ENCODE measurements at regions not wholly inside any gene's neighbourhood (a gene's known extent, or its start where the extent isn't known, plus 50 kb on each side); places are given as distances from the start of the nearest gene placed in this dataset.
"Not testable (repeated sequence)": the region's sequence is repeated elsewhere in the genome, so short reads cannot be mapped to it uniquely, and the experiment has no call there.

DNA sequence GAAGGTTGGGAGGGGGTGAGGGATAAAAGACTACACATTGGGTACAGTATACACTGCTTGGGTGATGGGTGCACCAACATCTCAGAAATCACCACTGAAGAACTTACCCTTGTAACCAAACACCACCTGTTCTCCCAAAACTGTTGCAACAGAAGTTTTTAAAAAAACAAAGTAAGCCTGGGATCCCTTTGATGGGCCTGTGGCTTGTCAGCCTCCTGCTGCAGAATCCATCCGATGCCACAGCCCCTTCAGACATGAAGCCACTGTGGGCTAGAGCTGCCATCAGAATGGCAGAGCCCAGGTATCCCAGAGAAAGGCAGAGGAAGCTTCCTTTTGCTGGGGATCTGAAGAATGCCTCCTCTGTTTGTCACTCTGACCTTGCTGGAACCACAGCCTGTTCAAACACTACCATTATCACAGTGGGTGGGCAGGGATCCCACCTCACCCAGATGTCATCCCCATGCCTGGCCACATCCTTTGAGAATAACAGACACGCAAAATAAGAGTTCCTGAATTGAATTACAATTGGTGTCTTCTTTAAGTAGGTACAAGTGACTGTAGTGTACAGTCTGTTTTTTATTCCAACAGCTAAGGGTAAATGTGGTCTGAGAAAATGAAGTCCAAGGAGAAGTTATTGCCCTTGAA, 78.1 kb upstream of the DIRAS2 start:
- intact Hi-C loops (cut with DNase I; ENCODE audit: low total_unique reads), result no loop called here
- no peak for TF ChIP-seq POLR2A (IDR thresholded peaks at IDR 0.05)
- TF ChIP-seq, protein P1, sequence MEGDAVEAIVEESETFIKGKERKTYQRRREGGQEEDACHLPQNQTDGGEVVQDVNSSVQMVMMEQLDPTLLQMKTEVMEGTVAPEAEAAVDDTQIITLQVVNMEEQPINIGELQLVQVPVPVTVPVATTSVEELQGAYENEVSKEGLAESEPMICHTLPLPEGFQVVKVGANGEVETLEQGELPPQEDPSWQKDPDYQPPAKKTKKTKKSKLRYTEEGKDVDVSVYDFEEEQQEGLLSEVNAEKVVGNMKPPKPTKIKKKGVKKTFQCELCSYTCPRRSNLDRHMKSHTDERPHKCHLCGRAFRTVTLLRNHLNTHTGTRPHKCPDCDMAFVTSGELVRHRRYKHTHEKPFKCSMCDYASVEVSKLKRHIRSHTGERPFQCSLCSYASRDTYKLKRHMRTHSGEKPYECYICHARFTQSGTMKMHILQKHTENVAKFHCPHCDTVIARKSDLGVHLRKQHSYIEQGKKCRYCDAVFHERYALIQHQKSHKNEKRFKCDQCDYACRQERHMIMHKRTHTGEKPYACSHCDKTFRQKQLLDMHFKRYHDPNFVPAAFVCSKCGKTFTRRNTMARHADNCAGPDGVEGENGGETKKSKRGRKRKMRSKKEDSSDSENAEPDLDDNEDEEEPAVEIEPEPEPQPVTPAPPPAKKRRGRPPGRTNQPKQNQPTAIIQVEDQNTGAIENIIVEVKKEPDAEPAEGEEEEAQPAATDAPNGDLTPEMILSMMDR (IDR thresholded peaks at IDR 0.05), result no peak
- no peak for DNase-seq
- no peaks in the 10 kb centered on the region for H3K27me3 ChIP-seq
- no peak overlapping the region for H3K27ac ChIP-seq
- no peaks in the 10 kb centered on the region for H3K9me3 ChIP-seq
- 70 to 87% methylated on average over 2 of the region's 2 CpGs for WGBS, 2 donors
- no peaks in the 10 kb centered on the region for H3K4me1 ChIP-seq
- H3K36me3 ChIP-seq (ENCODE audit: low read depth, missing control alignments), result no peaks in the 10 kb centered on the region
- no peak overlapping the region for H3K4me3 ChIP-seq

DNA sequence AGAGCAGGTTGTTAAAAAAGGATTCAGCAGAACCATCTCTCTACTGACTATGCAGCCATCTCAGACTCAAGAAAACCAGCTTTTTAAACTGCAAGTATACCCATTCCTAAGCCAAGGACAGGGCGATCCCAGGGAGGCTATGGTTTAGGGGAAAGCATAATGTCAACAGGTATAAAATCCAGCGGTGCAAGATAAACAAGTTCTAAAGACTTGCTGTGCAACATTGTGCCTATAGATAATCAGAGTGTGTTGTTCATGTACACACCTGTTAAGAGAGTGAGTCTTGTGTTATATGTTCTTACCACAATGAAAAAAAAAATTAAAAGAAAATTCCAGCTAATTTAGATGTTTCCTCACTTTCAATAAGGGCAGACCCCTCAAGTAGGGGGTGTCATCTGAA, 63.6 kb upstream of the DIRAS2 start:
- no peaks in the 10 kb centered on the region for H3K9me3 ChIP-seq
- H3K4me1 ChIP-seq, result no peaks in the 10 kb centered on the region
- no peak overlapping the region for H3K4me3 ChIP-seq
- intact Hi-C loops (cut with DNase I; ENCODE audit: low total_unique reads), result no loop called here
- no peak for DNase-seq
- no peaks in the 10 kb centered on the region for H3K27me3 ChIP-seq
- WGBS, 2 donors, result 92 to 98% methylated on average over 2 of the region's 2 CpGs
- TF ChIP-seq POLR2A (IDR thresholded peaks at IDR 0.05), result no peak
- TF ChIP-seq, protein P1 (IDR thresholded peaks at IDR 0.05), result no peak
- H3K36me3 ChIP-seq (ENCODE audit: low read depth, missing control alignments), result no peaks in the 10 kb centered on the region
- H3K27ac ChIP-seq, result no peak overlapping the region

DNA sequence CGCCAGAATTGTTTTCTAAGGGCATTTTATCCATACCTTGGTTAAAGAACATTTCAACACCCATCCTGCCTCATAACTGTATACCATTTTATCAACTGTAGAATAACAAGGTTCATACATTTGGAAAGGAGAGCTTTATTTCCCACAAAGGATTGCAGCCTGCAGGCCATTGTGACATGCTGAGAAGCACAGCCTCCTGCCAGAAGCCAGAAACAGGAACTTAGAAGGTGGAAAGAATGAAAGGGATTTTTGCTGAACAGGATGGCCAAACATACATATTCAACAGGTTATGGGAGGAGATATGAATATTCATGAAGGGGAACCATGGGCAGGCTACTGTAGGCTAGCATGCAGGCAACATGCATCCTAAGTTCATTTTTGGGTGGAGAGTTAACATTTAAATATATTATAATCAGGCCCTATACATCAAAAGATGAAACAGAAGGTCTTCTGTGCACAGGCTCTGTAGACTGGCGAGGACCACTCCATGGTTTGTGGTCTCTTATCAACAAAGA, 59.9 kb upstream of the DIRAS2 start:
- DNase-seq, result no peak
- TF ChIP-seq POLR2A (IDR thresholded peaks at IDR 0.05), result no peak
- TF ChIP-seq, protein P1 (IDR thresholded peaks at IDR 0.05), result no peak
- no peaks in the 10 kb centered on the region for H3K9me3 ChIP-seq
- no peaks in the 10 kb centered on the region for H3K4me1 ChIP-seq
- 82 to 90% methylated on average over 2 of the region's 2 CpGs for WGBS, 2 donors
- no peak overlapping the region for H3K4me3 ChIP-seq
- H3K36me3 ChIP-seq (ENCODE audit: low read depth, missing control alignments), result no peaks in the 10 kb centered on the region
- intact Hi-C loops (cut with DNase I; ENCODE audit: low total_unique reads), result no loop called here
- H3K27me3 ChIP-seq, result no peaks in the 10 kb centered on the region
- H3K27ac ChIP-seq, result no peak overlapping the region

DNA sequence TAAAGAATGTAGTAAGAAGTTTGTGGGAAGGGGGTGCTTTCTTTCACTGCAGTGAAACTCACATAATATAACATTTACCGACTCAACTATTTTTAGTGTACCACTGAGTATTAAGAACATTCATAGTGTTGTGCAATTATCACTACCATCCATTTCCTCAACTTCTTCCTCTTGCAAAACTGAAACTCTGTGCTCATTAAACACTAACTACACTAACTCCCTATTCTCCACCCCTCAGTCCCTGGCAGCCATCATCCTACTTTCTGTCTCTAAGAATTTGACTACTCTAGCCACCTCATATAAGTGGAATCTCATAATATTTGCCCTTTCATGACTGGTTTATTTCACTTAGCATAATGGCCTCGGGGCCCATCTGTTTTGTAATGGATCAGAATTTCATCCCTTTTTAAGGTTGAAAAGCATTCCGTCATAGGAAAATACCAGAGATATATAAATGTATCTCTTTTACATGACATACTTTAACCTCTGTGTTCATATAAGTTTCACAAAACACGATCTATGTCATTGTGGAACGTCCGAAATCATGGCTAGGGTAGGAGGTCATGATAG, 56.3 kb upstream of the DIRAS2 start:
- no peaks in the 10 kb centered on the region for H3K4me1 ChIP-seq
- H3K36me3 ChIP-seq (ENCODE audit: low read depth, missing control alignments), result no peaks in the 10 kb centered on the region
- intact Hi-C loops (cut with DNase I; ENCODE audit: low total_unique reads), result no loop called here
- H3K4me3 ChIP-seq, result no peak overlapping the region
- DNase-seq, result no peak
- H3K9me3 ChIP-seq, result no peaks in the 10 kb centered on the region
- TF ChIP-seq, protein P1 (IDR thresholded peaks at IDR 0.05), result no peak
- TF ChIP-seq POLR2A (IDR thresholded peaks at IDR 0.05), result no peak
- no peaks in the 10 kb centered on the region for H3K27me3 ChIP-seq
- no peak overlapping the region for H3K27ac ChIP-seq
- 82 to 85% methylated on average over 6 of the region's 6 CpGs for WGBS, 2 donors

DNA sequence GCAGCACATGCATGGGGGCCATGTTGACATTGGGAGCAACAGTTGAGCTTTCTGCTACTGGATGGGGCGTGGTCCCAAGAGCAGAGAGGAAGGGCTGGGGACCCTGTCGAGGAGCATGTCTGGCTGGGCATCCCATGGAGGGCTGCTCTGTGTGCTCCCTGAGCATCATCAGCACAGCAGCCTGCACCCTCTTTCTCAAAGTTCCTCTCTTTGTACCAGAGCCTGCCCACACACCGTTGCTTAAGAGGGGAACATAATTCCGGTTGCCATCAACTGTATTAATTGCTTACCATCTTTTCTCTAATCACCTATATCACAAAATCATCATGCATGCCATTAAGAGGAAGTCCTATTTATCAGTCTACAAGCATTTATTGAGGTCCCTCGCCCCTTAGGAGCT, 55.2 kb upstream of the DIRAS2 start:
- no peak overlapping the region for H3K4me3 ChIP-seq
- no peak for DNase-seq
- 77 to 84% methylated on average over 5 of the region's 5 CpGs for WGBS, 2 donors
- no peaks in the 10 kb centered on the region for H3K27me3 ChIP-seq
- no peak for TF ChIP-seq POLR2A (IDR thresholded peaks at IDR 0.05)
- TF ChIP-seq, protein P1 (IDR thresholded peaks at IDR 0.05), result no peak
- no peaks in the 10 kb centered on the region for H3K4me1 ChIP-seq
- intact Hi-C loops (cut with DNase I; ENCODE audit: low total_unique reads), result no loop called here
- no peak overlapping the region for H3K27ac ChIP-seq
- no peaks in the 10 kb centered on the region for H3K9me3 ChIP-seq
- H3K36me3 ChIP-seq (ENCODE audit: low read depth, missing control alignments), result no peaks in the 10 kb centered on the region

DNA sequence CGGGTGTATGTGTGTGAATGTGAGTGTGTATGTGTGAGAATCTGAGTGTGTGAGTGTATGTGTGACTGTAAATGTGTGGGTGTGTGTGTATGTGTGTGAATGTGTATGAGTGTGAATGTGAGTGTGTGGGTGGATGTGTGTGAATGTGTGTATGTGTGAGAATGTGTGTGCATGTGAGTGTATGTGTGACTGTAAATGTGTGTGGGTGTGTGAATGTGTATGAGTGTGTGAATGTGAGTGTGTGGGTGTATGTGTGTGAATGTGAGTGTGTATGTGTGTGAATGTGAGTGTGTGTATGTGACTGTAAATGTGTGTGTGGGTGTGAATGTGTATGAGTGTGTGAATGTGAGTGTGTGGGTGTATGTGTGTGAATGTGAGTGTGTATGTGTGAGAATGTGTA, 51.6 kb upstream of the DIRAS2 start:
- H3K27me3 ChIP-seq; H3K36me3 ChIP-seq (ENCODE audit: low read depth, missing control alignments); DNase-seq; H3K4me3 ChIP-seq; H3K9me3 ChIP-seq; H3K27ac ChIP-seq; H3K4me1 ChIP-seq; intact Hi-C loops (cut with DNase I; ENCODE audit: low total_unique reads): not testable (repeated sequence)
- 72 to 83% methylated on average over 1 of the region's 1 CpG for WGBS, 2 donors
